ENCODE measurements at regions not wholly inside any gene's neighbourhood (a gene's known extent, or its start where the extent isn't known, plus 50 kb on each side); places are given as distances from the start of the nearest gene placed in this dataset.

DNA sequence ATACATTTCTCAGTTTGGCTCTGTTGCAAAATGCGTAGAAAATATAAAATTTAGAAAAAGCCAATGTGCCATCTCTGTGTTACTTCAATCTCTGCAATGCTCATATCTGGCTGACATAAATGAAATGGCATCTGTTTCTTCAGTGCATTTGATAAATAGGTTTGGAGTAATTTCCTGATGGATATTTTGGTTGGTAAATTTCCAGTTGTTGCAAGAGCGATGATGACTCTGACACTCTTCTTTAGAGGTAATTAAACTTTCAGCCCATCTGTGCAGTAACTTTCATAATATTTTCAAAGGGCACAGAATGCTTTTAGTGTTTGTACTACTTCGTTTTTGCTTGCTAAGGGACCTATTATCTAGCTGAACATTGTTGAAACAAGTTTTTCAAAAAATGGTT is 1286.4 kb downstream of the PCDH9 start:
- Histone ChIP-seq H3K4me1 (no peaks in the 10 kb centered on the region), H3K27ac (no peak overlapping the region), H3K9me3 (no peaks in the 10 kb centered on the region), H3K27me3 (no peaks in the 10 kb centered on the region), H3K4me3 (no peak overlapping the region), H3K36me3 (no peaks in the 10 kb centered on the region)
- WGBS, 2 donors = 53 to 57% methylated on average over 3 of the region's 3 CpGs
- TF ChIP-seq, protein P1, sequence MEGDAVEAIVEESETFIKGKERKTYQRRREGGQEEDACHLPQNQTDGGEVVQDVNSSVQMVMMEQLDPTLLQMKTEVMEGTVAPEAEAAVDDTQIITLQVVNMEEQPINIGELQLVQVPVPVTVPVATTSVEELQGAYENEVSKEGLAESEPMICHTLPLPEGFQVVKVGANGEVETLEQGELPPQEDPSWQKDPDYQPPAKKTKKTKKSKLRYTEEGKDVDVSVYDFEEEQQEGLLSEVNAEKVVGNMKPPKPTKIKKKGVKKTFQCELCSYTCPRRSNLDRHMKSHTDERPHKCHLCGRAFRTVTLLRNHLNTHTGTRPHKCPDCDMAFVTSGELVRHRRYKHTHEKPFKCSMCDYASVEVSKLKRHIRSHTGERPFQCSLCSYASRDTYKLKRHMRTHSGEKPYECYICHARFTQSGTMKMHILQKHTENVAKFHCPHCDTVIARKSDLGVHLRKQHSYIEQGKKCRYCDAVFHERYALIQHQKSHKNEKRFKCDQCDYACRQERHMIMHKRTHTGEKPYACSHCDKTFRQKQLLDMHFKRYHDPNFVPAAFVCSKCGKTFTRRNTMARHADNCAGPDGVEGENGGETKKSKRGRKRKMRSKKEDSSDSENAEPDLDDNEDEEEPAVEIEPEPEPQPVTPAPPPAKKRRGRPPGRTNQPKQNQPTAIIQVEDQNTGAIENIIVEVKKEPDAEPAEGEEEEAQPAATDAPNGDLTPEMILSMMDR (IDR thresholded peaks at IDR 0.05) = no peak
- no peak for FAIRE-seq
- intact Hi-C loops (cut with DNase I) = no loop called here
- no peak for DNase-seq
- no peak for ATAC-seq

DNA sequence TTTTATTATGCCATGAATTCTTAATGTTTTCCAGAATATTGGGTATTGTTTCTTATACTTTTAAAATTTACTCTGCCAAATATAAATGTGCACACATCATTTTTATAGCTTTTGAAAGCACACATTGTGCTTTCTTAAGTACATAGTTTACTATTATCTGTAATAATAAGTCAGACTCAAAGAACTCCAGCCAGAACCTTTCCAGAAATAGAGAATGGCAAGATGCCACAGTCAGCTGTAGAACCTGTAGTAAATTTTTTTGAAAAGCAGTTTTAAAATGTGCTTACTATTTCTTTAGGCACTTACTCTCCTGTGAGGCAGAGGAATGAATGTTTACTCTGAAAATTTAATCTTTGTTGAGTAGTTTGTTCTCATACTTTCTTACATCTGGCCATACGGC is 1287.1 kb downstream of the PCDH9 start:
- intact Hi-C loops (cut with DNase I) = no loop called here
- TF ChIP-seq, protein P1 (IDR thresholded peaks at IDR 0.05) = no peak
- H3K4me1 ChIP-seq = no peaks in the 10 kb centered on the region
- WGBS, 2 donors = 37 to 46% methylated on average over 1 of the region's 1 CpG
- no peaks in the 10 kb centered on the region for H3K36me3 ChIP-seq
- no peaks in the 10 kb centered on the region for H3K9me3 ChIP-seq
- ATAC-seq = no peak
- no peak overlapping the region for H3K27ac ChIP-seq
- no peak overlapping the region for H3K4me3 ChIP-seq
- no peak for DNase-seq
- FAIRE-seq = peak; percentile 41
- no peaks in the 10 kb centered on the region for H3K27me3 ChIP-seq

DNA sequence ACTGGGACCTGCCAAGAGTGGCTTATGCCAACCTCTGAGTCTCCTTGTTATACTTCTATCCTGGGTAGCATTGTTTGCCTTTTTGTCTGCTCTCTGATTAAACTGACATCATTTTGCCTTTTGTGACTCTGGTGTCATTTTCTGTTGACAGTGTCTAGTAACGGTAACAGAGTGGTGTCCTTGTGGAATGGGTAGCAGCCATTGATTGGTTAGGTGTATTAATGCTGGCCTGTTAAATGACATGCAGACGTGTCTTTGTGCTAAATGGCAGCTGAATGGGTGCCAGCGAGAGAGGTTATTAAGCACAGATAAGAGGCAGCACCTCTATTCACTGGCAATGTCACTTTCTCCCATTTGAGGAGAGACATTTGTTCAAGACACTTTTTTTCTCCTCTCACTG is 1289.4 kb downstream of the PCDH9 start:
- DNase-seq (no peak), FAIRE-seq (no peak), ATAC-seq (peak in 2 of 4 donors; percentile 20 to 37)
- Histone ChIP-seq H3K27me3 (no peaks in the 10 kb centered on the region), H3K4me1 (no peaks in the 10 kb centered on the region), H3K36me3 (no peaks in the 10 kb centered on the region), H3K4me3 (no peak overlapping the region), H3K27ac (no peak overlapping the region), H3K9me3 (no peaks in the 10 kb centered on the region)
- intact Hi-C loops (cut with DNase I) = no loop called here
- WGBS, 2 donors = 9 to 17% methylated on average over 3 of the region's 3 CpGs
- TF ChIP-seq, protein P1 (IDR thresholded peaks at IDR 0.05) = no peak

DNA sequence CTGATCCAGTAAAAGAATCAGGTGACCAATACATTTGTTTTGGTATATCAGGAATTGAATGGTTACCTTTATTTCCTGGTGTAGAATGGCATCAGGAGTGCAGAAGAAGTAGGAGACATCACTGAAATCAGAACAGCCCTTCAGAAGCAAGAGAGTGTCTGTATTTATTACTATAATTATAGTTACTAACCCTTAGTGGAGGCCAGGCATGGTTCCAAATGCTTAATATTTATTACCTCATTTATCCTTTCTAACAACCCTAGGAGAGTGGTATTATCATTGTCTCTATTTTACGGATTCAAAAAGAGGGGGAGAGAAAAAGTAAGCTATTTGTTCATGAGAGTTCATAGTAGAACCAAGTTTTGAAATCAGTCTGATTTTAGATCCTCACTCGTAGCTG is 1292.9 kb downstream of the PCDH9 start:
- Histone ChIP-seq H3K4me1 (no peaks in the 10 kb centered on the region), H3K27ac (no peak overlapping the region), H3K9me3 (no peaks in the 10 kb centered on the region), H3K4me3 (no peak overlapping the region), H3K27me3 (no peaks in the 10 kb centered on the region), H3K36me3 (no peaks in the 10 kb centered on the region)
- intact Hi-C loops (cut with DNase I) = no loop called here
- 44 to 62% methylated on average over 2 of the region's 2 CpGs for WGBS, 2 donors
- ATAC-seq = no peak
- FAIRE-seq = no peak
- no peak for DNase-seq
- TF ChIP-seq, protein P1 (IDR thresholded peaks at IDR 0.05) = no peak

DNA sequence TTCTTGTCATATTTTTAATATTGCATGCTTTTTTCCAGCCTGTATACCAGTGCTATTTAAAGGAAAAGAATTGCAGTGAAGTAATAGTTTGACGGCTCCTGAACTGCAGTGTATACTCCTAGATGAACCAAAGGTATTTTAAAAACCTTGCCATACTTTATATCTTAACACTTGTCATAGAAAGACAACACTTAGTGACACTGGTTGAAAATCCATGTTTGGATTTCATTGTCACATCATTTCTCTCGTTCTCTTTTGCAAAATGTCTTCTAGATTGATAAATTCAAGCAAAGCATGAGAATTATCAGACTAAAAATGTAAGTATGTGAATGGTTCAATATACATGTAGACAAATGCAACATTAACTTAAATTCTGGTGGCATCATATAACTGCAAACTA is 1293.9 kb downstream of the PCDH9 start:
- no peaks in the 10 kb centered on the region for H3K9me3 ChIP-seq
- no peaks in the 10 kb centered on the region for H3K4me1 ChIP-seq
- 63 to 81% methylated on average over 2 of the region's 2 CpGs for WGBS, 2 donors
- ATAC-seq (no peak), FAIRE-seq (no peak), DNase-seq (no peak)
- no peaks in the 10 kb centered on the region for H3K36me3 ChIP-seq
- no peak overlapping the region for H3K4me3 ChIP-seq
- TF ChIP-seq, protein P1 (IDR thresholded peaks at IDR 0.05) = no peak
- no peaks in the 10 kb centered on the region for H3K27me3 ChIP-seq
- no peak overlapping the region for H3K27ac ChIP-seq
- intact Hi-C loops (cut with DNase I) = no loop called here

Data from pancreas (tissue), 10 donors.